T follicular helper cell (primary cell): ENCODE measurements at regions not wholly inside any gene's neighbourhood (a gene's known extent, or its start where the extent isn't known, plus 50 kb on each side); places are given as distances from the start of the nearest gene placed in this dataset.

Source experiments
- DNase-seq: peaks from one replicate; pipeline ENCODE4 v3.0.0-alpha.2; 2020; ENCODE audit warnings: low read depth

- no peak for DNase-seq
Measured at GRCh38 chr13:105363261-105364190, 1171.9 kb downstream of the EFNB2 start.

- DNase-seq = no peak
Measured at GRCh38 chr13:105353654-105354053, 1181.8 kb downstream of the EFNB2 start.

- DNase-seq = no peak
Measured at GRCh38 chr13:105349082-105349723, 1186.3 kb downstream of the EFNB2 start.

- DNase-seq = no peak
Measured at GRCh38 chr13:105346141-105346775, 1189.2 kb downstream of the EFNB2 start.

- no peak for DNase-seq
Measured at GRCh38 chr13:105345730-105346129, 1189.7 kb downstream of the EFNB2 start.

- no peak for DNase-seq
Measured at GRCh38 chr13:105345131-105345530, 1190.3 kb downstream of the EFNB2 start.

- DNase-seq = no peak
Measured at GRCh38 chr13:105343134-105343806, 1192.2 kb downstream of the EFNB2 start.

- no peak for DNase-seq
Measured at GRCh38 chr13:105342281-105342820, 1193.1 kb downstream of the EFNB2 start.

GRCh38 chr13:105341758-105342157 is 1193.7 kb downstream of the EFNB2 start:
- DNase-seq = no peak

- no peak for DNase-seq
Measured at GRCh38 chr13:105341256-105341655, 1194.2 kb downstream of the EFNB2 start.

- no peak for DNase-seq
Measured at GRCh38 chr13:105340061-105340606, 1195.3 kb downstream of the EFNB2 start.

- DNase-seq = no peak
Measured at GRCh38 chr13:105338773-105339172, 1196.7 kb downstream of the EFNB2 start.

- DNase-seq = no peak
Measured at GRCh38 chr13:105338006-105338405, 1197.5 kb downstream of the EFNB2 start.

GRCh38 chr13:105336706-105337576 is 1198.5 kb downstream of the EFNB2 start:
- no peak for DNase-seq

- DNase-seq = no peak
Measured at GRCh38 chr13:105334211-105334610, 1201.3 kb downstream of the EFNB2 start.

GRCh38 chr13:105333416-105333815 is 1202.0 kb downstream of the EFNB2 start:
- DNase-seq = no peak

- DNase-seq = no peak
Measured at GRCh38 chr13:105329359-105329758, 1206.1 kb downstream of the EFNB2 start.

GRCh38 chr13:105328212-105328611 is 1207.2 kb downstream of the EFNB2 start:
- no peak for DNase-seq

- DNase-seq = no peak
Measured at GRCh38 chr13:105327581-105328126, 1207.8 kb downstream of the EFNB2 start.

- no peak for DNase-seq
Measured at GRCh38 chr13:105319875-105320274, 1215.6 kb downstream of the EFNB2 start.
